ENCODE measurements at regions not wholly inside any gene's neighbourhood (a gene's known extent, or its start where the extent isn't known, plus 50 kb on each side); places are given as distances from the start of the nearest gene placed in this dataset.

DNA sequence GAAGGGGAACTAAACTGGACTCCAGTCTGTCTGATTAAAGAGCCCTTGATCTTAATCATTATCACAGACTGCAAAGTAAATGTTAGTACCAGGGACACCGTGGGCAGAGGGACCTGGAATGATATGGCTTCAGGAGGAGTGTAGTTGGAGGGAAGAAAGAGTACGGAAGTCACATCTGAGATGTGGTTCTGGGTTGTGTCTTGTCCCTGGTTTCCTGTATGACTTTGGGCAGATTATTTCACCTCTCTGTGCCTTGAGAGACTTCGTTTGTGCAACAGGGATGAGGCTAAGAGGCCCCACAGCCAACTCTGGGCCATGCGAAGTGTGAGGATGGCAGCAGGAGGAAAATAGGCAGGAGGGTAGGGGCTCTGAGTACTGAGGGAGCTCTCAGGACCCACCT, 76.1 kb upstream of the SLC2A1 start (continued):
- TF ChIP-seq HNF4A (CRISPR knock-in tag; IDR thresholded peaks at IDR 0.05): no peak
- TF ChIP-seq, protein P1, sequence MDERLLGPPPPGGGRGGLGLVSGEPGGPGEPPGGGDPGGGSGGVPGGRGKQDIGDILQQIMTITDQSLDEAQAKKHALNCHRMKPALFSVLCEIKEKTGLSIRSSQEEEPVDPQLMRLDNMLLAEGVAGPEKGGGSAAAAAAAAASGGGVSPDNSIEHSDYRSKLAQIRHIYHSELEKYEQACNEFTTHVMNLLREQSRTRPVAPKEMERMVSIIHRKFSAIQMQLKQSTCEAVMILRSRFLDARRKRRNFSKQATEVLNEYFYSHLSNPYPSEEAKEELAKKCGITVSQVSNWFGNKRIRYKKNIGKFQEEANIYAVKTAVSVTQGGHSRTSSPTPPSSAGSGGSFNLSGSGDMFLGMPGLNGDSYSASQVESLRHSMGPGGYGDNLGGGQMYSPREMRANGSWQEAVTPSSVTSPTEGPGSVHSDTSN (CRISPR knock-in tag; IDR thresholded peaks at IDR 0.05): no peak
- TF ChIP-seq POLR2G (IDR thresholded peaks at IDR 0.05; ENCODE audit: low read depth, low read length): peak; percentile 36; the same call in 1 of the 2 replicates
- TF ChIP-seq ZNF274 (CRISPR knock-in tag; IDR thresholded peaks at IDR 0.05): no peak
- no peak for TF ChIP-seq POLR2AphosphoS5 (IDR thresholded peaks at IDR 0.05; ENCODE audit: low read depth, low read length)
- no peak for TF ChIP-seq KLF15 (CRISPR knock-in tag; IDR thresholded peaks at IDR 0.05; ENCODE audit: borderline replicate concordance)
- TF ChIP-seq ZFY (CRISPR knock-in tag; IDR thresholded peaks at IDR 0.05): no peak
- no peak for TF ChIP-seq MYNN (CRISPR knock-in tag; IDR thresholded peaks at IDR 0.05; ENCODE audit: low read depth)
- no peak for TF ChIP-seq ZNF496 (CRISPR knock-in tag; IDR thresholded peaks at IDR 0.05; ENCODE audit: insufficient replicate concordance)
- TF ChIP-seq IRX3 (CRISPR knock-in tag; IDR thresholded peaks at IDR 0.05; ENCODE audit: borderline replicate concordance, low read depth): no peak
- no peak for TF ChIP-seq SNAI1 (CRISPR knock-in tag; IDR thresholded peaks at IDR 0.05; ENCODE audit: borderline replicate concordance)
- no peak for TF ChIP-seq FOXP1 (IDR thresholded peaks at IDR 0.05)
- TF ChIP-seq FOXP1 (CRISPR knock-in tag; IDR thresholded peaks at IDR 0.05): no peak
- no peak for TF ChIP-seq ZNF878 (CRISPR knock-in tag; IDR thresholded peaks at IDR 0.05)
- no peak for TF ChIP-seq ZNF335 (CRISPR knock-in tag; IDR thresholded peaks at IDR 0.05)
- TF ChIP-seq KDM2A (CRISPR knock-in tag; IDR thresholded peaks at IDR 0.05; ENCODE audit: borderline replicate concordance, low read depth): no peak
- TF ChIP-seq, protein P2, sequence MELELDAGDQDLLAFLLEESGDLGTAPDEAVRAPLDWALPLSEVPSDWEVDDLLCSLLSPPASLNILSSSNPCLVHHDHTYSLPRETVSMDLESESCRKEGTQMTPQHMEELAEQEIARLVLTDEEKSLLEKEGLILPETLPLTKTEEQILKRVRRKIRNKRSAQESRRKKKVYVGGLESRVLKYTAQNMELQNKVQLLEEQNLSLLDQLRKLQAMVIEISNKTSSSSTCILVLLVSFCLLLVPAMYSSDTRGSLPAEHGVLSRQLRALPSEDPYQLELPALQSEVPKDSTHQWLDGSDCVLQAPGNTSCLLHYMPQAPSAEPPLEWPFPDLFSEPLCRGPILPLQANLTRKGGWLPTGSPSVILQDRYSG (CRISPR knock-in tag; IDR thresholded peaks at IDR 0.05): no peak
- TF ChIP-seq MTA3 (CRISPR knock-in tag; IDR thresholded peaks at IDR 0.05): no peak
- no peak for TF ChIP-seq ZKSCAN1 (IDR thresholded peaks at IDR 0.05; ENCODE audit: low read length)
- TF ChIP-seq GLI4 (CRISPR knock-in tag; IDR thresholded peaks at IDR 0.05; ENCODE audit: borderline replicate concordance): no peak
- no peak for TF ChIP-seq PRPF4 (IDR thresholded peaks at IDR 0.05; ENCODE audit: low read depth, low read length, poor library complexity, severe bottlenecking)
- TF ChIP-seq SMARCE1 (IDR thresholded peaks at IDR 0.05; ENCODE audit: borderline replicate concordance): no peak
- TF ChIP-seq PHF20 (CRISPR knock-in tag; IDR thresholded peaks at IDR 0.05): no peak
- TF ChIP-seq, protein P3, sequence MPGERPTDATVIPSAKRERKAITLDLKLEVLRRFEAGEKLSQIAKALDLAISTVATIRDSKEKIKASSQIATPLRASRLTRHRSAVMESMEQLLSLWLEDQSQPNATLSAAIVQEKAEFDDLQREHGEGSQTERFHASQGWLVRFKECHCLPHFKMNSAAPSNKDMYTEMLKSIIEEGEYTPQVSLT (CRISPR knock-in tag; IDR thresholded peaks at IDR 0.05; ENCODE audit: borderline replicate concordance, low read depth): no peak
- TF ChIP-seq TOE1 (CRISPR knock-in tag; IDR thresholded peaks at IDR 0.05): no peak
- TF ChIP-seq TBL1XR1 (IDR thresholded peaks at IDR 0.05; ENCODE audit: borderline replicate concordance, low read length, partially characterized antibody): no peak

Measured in HepG2 (cell line).